ENCODE measurements at regions not wholly inside any gene's neighbourhood (a gene's known extent, or its start where the extent isn't known, plus 50 kb on each side); places are given as distances from the start of the nearest gene placed in this dataset.

- no peak for TF ChIP-seq PRDM10 (tag by site-specific recombination; IDR thresholded peaks at IDR 0.05)
- no peak for TF ChIP-seq YY1 (tag by site-specific recombination; IDR thresholded peaks at IDR 0.05)
- TF ChIP-seq CTCF (tag by site-specific recombination; IDR thresholded peaks at IDR 0.05): no peak
- no peak for TF ChIP-seq KLF16 (tag by site-specific recombination; IDR thresholded peaks at IDR 0.05)
These were observed 339.8 kb upstream of the GATB start for GRCh38 chr4:152100379-152101201.
